Inflammatory macrophage treated with lipopolysaccharide for 4 hours (primary cell): ENCODE measurements at regions not wholly inside any gene's neighbourhood (a gene's known extent, or its start where the extent isn't known, plus 50 kb on each side); places are given as distances from the start of the nearest gene placed in this dataset.

Source experiments
- DNase-seq: peaks from one replicate; pipeline ENCODE4 v3.0.0-alpha.2; 2020

DNA sequence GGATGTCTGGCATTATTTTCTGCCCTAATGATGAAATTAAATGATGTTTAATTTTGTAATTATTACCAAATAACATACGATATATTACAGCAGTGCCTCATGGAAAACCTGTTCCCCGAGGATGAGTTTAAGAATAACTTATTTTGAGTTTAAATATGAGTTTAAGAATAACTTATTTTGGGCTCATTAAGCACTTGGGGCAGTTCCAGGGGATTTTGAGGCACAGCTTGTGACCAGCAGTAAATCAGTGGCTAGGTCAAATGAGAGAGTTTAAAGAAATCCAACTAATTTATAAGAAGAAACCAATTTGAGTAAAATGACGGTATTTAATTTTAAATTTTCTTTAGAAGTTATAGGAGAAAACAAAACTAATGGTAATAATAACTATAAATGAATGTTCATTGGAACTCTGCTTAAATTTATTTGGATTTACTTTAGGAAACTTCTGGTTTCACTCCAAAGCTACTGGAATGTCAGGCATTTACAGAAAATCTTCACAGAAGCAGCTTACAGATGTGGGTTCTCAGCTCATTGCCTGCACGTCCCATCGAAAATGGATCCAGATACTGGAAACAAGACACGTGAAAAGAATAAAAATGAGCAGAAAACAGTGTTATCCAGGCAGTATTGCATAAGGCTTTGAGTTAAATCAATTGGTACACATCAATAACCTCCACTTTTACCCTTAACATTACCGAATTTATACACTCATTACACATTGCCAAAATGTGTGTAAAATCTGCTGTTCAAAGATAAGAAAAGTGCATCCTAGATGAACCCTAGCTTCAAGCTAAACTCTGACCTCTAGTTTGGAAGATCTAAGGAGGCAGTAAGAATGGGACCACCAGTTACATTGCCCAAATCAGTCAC lies 784.5 kb upstream of the IGFBP3 start:
- DNase-seq, result no peak

DNA sequence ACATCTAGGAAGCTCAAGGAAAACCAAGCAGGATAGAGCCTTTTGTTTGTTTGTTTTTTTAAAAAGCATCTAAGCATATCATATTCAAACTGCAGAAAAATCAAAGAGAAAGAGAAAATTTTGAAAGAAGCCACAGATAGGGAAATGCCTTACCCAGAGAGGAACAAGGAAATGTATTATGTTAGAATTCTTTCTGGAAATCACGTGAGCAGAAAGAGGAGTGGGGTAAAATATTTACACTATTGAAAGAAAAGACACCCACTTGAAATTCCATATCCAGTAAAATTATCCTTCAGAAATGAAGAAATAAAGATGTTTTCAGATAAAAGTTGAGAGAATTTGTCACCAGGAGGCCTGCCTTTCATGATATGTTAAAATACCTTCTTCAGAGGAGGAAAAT lies 775.7 kb upstream of the IGFBP3 start:
- DNase-seq, result no peak

DNA sequence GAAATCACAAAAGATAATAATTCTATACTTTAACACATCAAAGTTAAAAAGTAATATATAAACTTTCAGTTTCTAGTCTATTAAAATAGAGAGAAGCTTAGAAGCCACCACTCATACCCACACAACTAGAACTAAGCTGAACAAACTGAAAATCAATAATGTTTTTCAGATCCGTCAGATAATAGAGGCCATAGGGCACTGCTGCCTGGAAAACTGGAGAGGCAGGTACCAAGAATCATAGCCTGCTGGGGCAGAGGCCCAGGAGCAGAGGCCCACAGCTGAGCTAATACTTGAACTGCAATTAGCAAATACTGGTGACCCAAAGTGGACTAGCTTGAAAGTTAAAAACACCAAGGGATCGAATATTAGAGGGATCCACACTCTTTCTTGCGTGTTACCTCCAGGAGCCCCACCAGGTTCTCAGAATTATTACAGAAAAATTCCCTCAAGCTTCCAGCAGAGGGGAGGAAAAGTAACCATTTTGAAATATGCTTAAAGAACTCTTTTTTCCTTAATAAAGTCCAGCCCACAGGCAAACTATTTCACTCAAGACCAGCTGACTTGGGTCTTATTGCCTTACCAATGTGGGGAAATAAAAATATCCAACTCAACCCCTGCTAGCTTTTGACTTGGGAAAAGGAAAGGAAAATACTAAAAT lies 774.1 kb upstream of the IGFBP3 start:
- DNase-seq, result no peak

DNA sequence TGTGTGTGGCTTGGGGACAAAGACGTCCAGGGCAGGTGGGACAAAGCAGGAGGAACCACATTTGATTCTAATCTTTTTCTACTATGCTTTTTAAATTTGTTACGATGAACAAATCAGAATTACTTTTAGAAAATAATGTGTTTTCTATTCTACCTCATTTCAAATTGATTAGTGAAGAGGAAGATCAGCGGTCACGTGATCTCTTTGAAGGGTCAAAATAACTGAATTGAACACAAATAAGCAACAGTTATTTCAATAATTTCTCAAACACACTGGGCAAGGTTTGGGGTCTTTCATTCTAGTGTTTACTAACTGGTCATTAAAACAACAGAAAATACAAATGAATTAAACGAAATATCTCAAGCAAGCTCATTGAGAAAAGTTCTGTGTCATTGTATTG lies 773.0 kb upstream of the IGFBP3 start:
- DNase-seq, result no peak

DNA sequence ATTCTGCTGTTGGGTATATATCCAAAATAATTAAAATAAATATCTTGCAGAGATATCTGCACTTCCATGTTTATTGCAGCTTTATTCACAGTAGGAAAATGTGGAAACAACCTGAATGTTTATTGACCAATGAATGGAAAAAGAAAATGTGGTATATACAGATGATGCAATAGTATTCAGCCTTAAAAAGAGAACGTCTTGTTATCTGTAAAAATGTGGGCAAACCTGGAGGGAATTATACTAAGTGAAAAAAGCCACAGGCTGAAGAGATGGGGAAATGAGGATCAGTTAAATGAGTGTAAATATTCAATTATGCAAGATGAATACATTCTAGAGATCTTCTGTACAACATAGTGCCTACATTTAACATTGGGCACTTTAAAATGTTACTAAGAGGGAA lies 766.1 kb upstream of the IGFBP3 start:
- DNase-seq, result no peak

DNA sequence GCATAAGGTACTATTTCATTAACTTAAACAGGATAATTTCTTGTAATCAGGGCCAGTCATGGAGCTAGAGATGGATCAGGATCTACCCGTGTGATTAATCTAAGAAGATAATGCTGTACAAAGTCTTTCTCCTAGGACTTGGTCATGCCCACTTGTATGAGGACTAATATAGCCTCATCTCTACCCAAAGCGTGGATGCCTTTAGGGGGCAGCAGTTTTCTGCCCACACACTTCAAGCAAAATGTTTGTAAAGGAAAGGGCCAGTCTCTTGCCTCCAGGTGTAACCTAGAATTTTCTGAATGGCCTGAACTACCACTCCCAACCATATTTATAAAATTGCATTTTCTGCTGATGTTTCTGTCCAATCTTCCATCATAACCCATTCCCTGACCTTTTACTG lies 764.0 kb upstream of the IGFBP3 start:
- no peak for DNase-seq

DNA sequence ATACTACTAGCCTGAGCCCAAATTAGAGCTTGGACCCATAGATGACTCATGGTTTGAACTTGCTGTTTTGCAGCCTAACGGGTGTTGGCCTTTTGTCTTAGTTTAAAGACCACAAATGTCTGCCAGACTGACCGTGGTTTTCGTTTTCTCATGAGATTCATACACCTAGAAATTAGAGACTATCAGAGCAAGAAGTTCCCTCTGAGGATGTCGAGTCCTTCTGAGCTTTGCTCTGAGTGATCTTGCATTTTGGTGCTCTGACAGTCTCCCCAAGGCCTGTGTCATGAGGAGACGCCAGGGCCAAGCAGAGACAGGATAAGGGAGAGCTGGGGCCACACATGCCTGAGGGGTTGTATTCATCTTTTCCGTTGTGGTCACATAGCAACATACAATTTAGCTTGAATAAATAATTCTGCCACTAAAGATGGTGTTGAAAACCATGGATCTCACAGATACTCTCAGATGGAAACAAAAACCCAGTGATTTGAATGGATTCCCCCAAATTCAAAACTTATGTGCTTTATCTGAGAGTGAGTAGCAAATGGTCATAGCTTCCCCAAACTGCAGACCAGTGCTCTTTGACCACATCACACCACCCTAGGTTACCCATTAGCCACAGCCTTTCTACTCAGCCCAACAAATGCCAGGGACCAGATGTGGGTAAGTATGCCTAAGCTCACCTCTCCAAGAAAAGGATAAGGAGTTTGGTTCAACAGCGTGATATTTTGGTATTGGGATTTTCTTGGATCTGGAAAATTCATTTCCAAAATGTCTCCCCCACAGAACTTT lies 762.0 kb upstream of the IGFBP3 start:
- DNase-seq, result no peak

DNA sequence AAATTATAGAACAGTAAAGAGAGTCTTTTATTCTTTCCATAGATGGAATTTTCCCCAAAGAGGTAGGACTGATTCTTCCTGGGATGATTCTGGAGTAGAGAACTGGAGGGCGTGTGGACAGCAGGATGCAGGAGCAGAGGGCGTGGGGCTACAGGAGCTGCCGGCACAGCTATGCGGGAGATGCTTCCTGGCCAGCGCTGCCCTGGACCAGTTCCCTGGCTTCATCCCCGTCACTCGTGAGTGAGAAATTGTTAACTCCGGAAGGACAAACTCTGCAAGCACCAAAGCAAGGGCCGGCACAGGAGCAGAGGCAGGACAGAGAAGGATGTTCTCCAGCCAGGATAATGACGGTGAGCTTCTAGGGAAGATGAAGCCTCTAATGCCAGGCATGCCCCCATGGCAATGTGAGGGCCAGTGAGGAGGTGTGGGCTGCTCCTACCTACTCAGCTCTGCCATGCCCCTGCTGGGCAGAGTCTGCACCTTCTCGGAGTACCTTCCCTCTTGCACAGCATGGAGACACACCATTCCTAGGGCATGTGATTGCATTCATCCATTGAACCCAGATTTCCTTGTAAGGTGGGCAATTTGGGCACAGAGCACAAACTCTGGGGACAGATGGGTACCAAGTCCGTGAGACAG lies 760.9 kb upstream of the IGFBP3 start:
- DNase-seq, result no peak

DNA sequence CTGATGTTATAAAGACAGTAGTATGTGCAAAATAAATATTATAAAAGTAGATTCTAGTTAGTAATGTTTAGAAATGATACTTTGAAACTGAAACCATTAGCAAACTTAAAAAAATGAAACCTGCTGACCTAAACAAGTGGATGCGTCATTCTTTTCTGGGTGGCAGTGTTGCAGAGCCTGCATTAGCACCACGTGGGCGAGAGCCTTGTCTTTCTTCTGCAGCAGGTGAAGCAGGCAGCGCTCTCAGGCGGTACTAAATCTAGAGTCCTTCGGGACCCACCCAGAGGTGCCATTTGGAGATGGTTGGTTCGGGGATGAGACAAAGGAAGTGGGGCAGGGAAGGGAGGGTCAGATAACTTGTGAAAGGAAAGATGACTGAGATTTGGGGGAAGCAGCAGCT lies 759.1 kb upstream of the IGFBP3 start:
- DNase-seq, result no peak

DNA sequence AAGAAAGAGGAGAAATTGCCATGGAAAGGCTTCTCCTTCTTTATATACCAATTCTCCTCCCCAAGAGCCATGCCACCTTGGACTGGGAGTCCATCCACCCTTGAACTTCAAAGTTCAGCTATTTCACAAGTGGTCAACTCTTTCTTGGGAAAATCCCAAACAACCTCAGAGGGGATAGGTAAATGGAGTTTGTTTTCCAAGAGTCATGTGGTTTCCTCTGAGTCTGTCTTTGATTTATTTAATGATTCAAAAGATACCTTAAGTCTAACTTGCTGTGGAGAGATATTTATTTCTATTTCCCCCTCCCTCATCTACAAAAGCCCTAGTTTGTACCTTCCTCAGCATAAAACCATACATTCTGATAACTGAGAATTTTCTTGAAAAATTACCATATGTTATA lies 758.6 kb upstream of the IGFBP3 start:
- no peak for DNase-seq

DNA sequence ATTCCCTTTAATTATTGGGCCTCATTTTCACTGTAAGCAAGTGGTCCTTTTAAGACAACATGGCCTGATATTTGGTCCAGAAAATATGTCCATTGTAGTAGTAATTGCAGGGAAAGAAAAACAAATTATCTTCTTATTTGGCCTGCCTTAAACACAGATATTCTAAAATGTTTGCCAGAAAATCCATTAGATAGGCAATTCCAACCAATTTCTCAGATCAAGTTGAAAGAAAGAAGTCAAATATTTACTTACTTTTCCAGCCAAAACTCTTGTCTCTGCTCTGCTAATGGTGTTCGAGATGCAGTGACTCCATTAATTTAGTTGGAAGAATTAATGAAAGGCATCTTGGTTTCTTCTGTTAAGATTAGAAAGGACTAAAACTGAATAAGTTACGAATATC lies 757.3 kb upstream of the IGFBP3 start:
- no peak for DNase-seq

DNA sequence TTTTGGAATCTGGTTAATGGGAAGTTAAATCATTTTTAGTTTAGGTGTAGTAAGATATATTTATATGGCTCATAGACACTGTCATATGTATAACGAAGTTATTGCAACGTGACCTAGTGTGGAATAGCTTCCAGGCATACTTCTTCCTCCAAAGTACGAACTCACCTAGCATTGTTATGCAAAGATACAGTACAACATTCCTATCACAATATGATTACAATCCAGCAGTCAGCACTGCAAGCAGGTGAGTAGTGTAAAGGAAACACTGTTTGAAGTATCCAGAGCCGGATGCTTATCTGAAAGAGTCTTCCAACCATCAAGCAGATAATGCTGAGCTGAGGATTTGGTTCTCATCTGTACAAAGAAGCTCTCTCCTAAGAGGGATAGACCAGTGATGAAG lies 754.4 kb upstream of the IGFBP3 start:
- DNase-seq, result no peak

DNA sequence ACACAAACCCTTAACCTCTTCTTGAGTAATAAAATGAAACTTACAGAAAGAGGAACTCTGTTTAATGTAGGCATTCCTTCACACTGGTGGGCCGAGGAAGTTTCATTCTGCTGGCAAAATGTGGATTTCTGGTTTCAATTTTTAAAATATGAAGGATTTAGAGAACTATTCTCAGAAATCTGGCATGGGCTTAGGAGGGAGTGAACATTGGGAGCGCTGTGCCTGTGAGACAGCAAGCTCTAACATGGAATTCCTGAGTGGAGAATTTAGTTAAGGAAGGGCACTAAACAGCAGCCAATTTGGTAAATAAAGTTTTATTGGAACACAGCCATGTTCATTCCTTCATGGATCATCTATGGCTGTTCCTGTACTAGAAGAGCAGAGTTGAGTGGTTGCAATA lies 751.8 kb upstream of the IGFBP3 start:
- no peak for DNase-seq

DNA sequence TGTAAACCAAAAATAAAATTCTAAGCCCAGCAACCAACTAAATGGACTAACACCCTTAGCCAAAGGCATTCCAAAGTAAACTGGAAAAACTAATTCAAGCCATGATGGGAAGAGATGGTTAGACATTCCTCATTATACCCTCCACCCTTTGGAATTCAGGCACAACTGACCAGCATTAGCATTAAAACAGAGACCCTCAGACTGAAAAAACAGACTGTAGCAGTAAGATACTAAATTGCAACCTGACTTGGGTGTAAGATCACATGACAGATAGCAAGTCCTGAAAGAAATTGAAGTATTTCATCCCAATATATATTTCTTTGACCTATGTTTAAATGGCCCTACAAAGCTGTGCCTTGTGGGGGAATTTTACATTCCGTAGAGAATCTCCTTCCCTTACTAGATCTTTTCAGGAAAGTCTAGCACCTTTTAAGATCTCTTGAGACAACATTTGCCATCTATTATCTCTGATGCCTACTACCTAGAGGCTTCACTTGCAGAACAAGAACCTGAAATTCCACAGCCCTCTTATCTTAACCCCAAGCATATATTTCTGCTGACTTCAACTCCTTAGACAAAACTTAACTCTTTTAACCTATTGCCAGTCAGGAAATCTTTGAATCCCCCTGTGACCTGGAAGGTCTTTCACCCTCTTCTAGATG lies 750.2 kb upstream of the IGFBP3 start:
- DNase-seq, result no peak

DNA sequence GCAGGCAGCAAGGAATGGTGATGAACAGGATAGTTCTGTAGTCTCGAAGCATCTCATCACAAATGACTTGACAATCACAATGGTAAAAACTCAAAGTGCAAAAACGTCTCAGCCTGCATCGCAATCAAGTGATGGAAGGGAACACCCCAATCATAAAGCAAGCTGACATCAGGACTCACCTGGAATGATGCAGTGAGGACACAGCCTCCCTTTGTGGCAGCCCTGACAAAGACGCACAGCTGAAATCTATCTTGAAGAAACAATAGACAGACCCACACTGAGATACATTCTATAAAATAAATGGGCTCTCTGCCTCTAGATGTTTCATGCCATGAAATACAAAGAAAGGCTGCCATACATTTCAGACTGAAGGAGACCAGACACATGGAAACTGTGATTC lies 748.0 kb upstream of the IGFBP3 start:
- DNase-seq, result no peak

DNA sequence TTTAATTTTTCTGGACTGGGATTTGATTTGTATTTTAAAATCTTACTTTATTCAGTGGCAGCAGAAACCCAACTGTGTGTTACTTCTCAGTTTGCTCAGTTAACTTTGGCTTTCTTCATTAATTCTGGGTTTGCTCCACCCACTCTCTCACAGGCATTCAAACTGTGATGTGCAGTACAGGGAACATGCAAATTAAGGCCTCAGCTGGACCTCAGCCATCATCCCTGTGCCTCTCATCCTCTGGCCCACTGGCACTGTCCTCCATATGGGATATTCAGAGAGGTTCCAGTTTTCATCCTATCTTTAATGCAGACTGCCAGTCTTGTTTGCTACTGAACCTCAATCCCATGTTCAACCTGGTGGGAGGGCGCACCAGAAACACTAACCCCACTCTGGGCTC lies 743.4 kb upstream of the IGFBP3 start:
- no peak for DNase-seq

DNA sequence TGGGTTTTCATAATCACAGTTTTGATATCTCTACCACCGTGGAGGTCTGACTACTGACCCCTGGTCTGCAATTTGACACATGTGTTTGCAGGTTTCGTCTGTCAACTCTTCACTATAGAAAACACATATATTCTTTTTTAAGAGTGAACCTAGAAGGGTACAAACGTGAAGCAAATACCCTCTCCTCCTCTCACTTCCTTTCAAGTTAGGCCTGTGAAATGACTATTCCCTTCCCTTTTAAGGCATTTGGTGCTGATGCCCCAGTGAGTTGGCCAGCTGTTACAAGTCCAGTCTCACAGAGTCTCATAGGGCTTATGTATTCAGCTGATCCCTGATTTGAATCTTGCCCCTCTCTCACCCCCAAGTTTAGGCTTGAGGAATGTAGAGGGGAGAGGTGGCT lies 742.0 kb upstream of the IGFBP3 start:
- DNase-seq, result no peak

DNA sequence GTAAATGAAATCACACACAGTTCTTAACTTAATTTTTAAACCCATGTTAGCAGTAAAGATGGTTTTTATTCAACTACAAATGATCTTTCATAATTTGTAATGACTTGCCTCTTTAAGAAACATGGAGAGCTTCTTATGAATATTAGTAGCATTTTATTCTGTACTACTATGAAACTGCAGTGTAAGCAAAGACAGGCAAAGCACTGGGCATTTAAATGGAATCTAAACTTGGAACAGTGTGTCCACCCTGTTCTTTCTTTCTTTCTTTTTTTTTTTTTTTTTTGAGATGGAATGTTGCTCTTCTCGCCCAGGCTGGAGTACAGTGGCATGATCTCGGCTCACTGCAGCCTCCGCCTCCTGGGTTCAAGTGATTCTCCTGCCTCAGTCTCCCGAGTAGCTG lies 740.4 kb upstream of the IGFBP3 start:
- DNase-seq, result no peak

DNA sequence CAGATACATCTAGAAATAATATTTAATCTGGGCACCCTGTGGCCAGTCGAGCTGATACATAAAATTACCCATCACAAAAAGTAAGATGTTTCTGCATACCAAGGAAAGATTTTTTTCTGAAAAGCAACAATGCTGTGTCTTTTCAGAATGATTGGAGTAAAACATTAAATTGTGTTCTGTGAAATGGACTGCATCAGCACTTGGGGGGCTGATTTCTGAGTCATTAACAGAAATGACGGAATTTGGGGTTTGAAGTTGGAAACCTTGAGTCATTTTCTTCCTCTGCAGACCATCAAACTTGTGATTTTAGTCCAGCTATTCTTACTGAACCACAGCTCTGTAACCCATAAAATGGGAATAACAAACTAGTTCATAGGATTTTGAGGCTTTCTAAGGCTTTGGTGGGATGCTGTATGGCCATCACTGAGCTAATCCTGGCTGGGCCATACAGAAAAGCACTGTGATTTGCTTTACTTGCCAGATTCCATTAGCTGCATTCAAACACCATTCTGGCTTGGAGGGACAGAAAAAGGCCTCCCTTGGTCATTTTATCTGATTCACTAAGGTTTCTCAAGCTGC lies 739.4 kb upstream of the IGFBP3 start:
- no peak for DNase-seq

DNA sequence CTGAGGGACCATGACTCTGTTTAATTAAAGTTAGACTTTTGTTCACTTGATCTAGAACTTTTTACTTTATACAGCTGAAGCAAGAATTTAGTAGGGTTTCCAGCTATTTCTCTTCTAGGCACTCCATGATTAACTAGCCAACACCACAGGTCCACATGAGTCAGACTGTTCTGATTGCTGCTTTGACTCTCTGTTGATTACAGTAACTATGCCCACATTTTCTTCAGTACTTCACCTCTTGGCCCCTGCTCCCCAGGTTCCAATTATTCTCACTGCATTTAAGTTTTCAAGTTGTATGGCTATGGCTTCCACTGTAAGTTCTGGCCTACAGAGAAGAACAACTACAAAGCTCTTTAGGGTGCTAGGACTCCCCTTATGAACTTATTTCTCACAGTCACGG lies 737.2 kb upstream of the IGFBP3 start:
- no peak for DNase-seq

DNA sequence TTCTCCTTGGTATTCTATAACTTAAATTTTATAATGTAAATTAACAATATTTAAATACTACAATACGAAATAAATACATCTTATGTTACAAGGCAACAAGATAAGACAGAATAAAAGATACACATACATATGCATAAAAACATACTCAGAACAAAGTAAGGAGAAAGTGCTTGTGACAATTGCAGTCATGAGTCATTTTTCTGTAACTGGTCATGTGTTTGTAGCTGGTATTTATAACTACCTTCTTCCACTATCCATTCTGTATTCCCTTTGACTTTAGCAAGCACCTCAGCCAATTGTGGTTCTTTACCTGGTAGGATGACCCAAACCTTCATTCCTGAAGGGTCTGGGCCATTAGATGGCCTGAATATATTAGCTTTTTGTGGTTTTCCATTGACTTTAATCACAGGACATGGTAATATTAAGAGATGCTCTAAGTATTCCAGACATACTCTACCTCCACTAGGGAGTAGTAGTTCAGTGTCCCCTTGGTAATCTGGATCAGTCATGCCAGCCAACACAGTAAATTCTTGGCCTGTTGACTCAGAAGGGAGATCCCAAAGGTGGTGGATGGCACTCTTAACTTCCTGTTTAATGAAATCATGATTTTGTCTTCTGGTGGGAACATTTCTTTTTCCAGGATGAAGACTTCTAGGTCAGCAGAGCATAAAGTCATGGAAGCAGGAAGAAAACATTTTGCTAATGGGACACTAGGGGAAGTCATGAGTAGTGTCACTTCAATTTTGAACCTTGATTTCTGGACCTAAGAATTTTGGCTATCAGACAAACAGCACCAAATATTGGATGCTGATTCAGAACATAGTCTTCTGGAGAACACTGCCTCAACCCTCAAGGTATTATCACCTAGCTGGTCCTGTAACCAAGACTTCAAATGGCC lies 733.7 kb upstream of the IGFBP3 start:
- no peak for DNase-seq
